ENCODE measurements at regions not wholly inside any gene's neighbourhood (a gene's known extent, or its start where the extent isn't known, plus 50 kb on each side); places are given as distances from the start of the nearest gene placed in this dataset.

GRCh38 chr6:81298751-81299150 lies 453.7 kb downstream of the TENT5A start:
- no peak for TF ChIP-seq USF2 (CRISPR knock-in tag; IDR thresholded peaks at IDR 0.05)
- no peak for TF ChIP-seq JUN (CRISPR knock-in tag; IDR thresholded peaks at IDR 0.05)
- TF ChIP-seq IRF1 (CRISPR knock-in tag; IDR thresholded peaks at IDR 0.05): no peak
- TF ChIP-seq CTCF (IDR thresholded peaks at IDR 0.05): no peak
- no peak for TF ChIP-seq NFYB (CRISPR knock-in tag; conservative IDR thresholded peaks at IDR 0.05; ENCODE audit: low read depth)
- TF ChIP-seq STAT6 (CRISPR knock-in tag; conservative IDR thresholded peaks at IDR 0.05; ENCODE audit: low read depth): no peak
- TF ChIP-seq PRRX2 (CRISPR knock-in tag; IDR thresholded peaks at IDR 0.05): no peak
- TF ChIP-seq ZBTB21 (CRISPR knock-in tag; IDR thresholded peaks at IDR 0.05; ENCODE audit: borderline replicate concordance): no peak

Measured in WTC11 (cell line).